ENCODE measurements at regions not wholly inside any gene's neighbourhood (a gene's known extent, or its start where the extent isn't known, plus 50 kb on each side); places are given as distances from the start of the nearest gene placed in this dataset.

DNA sequence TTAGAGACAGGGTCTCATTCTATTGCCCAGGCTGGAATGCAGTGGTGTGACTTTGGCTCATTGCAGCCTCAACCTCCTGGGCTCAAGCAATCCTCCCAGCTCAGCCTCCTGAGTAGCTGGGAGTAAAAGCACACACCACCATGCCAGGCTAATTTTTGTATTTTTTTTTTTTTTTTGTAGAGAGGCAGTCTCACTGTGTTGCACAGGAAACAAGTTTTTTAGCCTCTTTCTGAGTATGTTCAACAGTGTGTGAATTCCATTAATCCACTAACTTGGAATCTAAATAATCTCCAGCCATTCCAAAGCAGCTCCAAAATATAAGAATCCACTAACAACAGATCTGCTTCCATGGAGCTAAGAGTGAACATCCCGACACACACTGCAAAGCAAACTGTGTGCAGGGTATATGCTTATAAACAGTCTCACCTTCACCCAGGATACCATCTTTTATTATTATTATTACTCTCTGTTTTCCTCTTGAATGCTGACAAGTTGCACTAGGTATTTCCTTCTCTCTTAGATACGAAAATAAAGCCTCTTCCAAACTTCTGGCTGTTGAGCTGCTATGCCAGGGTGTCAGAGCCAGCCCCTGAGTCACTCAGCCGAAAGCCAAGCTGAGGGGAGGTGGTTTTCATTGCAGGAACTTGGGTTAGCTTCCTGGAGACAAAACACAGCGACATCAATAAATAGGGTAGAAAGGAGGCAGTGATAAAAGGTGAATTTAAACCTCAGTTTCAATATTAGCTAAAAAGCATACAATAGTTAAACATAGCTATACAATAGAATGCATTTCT is 264.9 kb downstream of the HIVEP2 start:
- no peak for DNase-seq (ENCODE audit: low spot score)

DNA sequence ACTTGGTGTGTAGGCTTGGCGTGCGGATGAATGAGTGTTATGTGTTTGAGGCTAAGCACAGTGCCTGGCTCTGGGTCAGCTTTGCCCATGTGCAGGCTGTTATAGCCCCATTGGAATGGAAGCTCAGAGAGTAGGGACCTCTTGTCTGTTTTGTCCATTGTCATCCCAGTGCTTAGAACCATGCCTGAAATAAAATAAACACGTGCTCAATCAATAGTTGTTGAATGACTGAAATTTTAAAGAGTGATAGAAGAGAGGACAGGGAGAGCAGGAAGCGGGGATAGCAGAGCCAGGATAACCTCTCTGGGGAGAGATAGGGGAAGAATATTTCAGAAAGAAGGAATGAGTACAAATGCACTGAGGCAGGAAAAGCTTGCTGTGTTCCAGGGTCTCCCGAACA is 263.9 kb downstream of the HIVEP2 start:
- no peak for DNase-seq (ENCODE audit: low spot score)

GRCh38 chr6:142682985-142683384 is 262.0 kb downstream of the HIVEP2 start:
- DNase-seq (ENCODE audit: low spot score) = no peak

GRCh38 chr6:142683714-142684141 is 261.2 kb downstream of the HIVEP2 start:
- DNase-seq (ENCODE audit: low spot score) = no peak

- DNase-seq (ENCODE audit: low spot score) = no peak
Observed at GRCh38 chr6:142684371-142684770, 260.6 kb downstream of the HIVEP2 start.

DNA sequence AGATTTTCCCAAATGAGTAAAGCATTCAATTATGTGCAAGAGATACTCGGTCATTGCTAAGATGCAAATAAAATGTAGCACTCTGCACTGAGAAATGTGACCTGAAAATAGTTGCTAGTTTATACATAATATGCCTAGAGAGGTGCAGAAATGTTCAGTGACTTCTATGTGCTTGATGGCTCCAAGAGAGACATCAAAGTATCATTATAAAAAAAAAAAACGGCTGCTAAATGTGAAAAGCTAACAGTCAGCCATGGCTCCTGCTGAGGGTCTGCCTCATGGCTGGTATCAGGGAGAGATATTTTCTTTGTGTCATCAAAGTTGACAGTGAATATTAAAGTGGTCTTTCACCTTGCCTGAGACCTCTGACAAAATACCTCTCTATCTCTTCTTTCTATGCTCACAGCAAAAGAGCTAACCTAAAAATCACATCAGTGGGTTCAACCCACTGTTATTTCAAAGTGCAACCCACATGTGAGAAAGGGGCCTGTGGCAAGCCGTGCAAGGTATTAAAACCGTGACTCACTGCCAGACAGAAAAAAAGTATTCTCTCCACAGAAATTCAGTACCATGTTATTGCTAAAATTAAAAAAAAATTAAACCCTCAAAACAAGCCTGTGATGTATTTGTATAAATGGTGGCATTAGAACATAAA is 259.0 kb downstream of the HIVEP2 start:
- DNase-seq (ENCODE audit: low spot score) = no peak

DNA sequence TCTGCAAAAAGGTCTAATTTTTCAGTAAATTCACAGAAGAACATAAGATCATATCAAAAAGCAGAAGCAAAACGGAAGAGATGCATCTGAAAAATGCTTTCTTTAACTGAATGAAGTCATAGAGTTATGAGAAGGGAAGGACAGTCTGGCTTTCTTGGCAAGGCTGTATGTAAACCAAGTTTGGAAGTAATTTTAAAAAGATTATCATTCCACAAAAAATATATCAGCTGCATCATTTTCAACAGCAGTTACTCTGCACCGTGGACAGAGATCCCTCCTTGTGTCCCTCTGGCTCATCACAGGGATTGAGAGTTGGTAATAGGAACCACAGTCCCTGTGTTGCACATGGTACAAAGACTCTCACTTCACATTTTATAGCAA is 258.5 kb downstream of the HIVEP2 start:
- no peak for DNase-seq (ENCODE audit: low spot score)

- DNase-seq (ENCODE audit: low spot score) = peak; percentile 69
Observed at GRCh38 chr6:142692942-142693341, 252.0 kb downstream of the HIVEP2 start.

DNA sequence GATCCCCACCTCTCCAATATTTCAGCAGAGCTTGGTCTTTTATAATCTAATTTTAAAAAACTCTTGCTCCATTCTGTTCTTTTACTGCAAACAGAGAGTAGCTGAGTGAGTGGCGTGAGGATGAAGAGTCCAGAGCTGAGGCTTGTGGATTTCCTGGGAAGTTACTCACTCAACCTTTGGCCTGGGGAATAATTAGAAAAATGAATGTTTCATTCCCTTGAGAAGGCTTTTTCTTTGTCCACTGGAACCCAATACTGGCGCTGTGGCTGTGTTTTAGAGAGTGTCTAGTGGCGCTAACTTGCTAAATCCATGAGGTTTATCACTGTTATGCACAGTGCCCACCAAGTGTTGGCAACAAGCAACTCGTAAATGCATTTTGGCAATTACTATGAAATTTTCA is 251.5 kb downstream of the HIVEP2 start:
- DNase-seq (ENCODE audit: low spot score) = no peak

DNA sequence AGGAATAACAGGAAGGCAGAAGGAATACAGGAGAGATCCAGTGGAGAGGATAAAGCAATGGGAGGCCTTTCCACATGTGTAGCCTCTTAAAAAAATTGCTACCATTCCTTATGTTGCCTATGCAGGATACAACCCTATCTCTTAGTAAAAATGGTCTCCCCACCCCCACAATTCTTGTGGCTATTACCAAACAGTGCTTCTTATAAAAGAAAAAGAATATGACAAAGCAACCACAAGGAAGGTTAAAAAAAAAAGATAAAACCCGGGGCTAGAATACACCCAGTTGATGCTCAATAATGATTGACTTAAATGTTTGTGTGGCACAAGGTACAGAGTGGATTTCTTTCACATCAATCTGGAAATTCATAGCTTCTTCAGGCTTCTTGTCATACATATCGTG is 250.9 kb downstream of the HIVEP2 start:
- DNase-seq (ENCODE audit: low spot score) = no peak

GRCh38 chr6:142695016-142695415 is 250.0 kb downstream of the HIVEP2 start:
- no peak for DNase-seq (ENCODE audit: low spot score)

GRCh38 chr6:142696123-142697000 is 248.6 kb downstream of the HIVEP2 start:
- DNase-seq (ENCODE audit: low spot score) = peak; percentile 12

DNA sequence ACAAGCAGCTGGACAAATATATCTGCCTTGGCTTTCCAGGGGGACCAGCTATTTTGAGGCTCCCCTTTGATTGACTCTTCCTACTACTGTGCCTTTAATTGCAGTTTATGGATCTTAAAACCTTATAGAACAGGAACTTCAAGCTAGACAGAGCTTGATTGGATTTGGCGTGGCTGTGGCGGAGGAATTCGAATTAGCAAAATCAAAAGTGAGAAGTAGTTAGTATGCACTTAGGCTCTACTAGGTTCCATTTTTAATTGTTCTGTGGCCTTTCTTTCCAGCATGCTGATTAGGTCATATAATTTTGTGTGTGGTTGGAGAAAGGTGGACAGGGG is 248.0 kb downstream of the HIVEP2 start:
- DNase-seq (ENCODE audit: low spot score) = no peak

DNA sequence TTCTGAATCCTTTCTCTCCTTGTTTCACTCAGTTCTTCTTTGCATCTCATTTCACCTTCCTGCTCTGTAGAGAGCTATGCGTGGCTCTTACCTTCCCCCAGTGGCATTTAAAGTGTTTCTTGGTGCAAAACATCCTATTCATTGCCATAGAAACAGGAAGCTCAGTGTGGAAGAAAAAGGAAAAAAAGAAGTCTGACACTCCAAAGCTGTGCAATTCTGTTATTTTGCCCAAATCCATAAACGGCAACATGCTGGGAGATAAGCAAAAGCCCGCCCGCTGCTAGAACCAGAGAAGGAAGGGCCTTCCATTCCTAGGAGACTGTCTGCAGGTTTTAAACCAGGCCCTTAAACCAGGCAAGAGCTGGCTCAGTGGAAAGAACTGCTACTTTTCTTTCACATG is 247.1 kb downstream of the HIVEP2 start:
- DNase-seq (ENCODE audit: low spot score) = no peak

- no peak for DNase-seq (ENCODE audit: low spot score)
Observed at GRCh38 chr6:142698751-142699150, 246.2 kb downstream of the HIVEP2 start.

- no peak for DNase-seq (ENCODE audit: low spot score)
Observed at GRCh38 chr6:142699391-142699790, 245.6 kb downstream of the HIVEP2 start.

- no peak for DNase-seq (ENCODE audit: low spot score)
Observed at GRCh38 chr6:142700032-142700431, 244.9 kb downstream of the HIVEP2 start.

GRCh38 chr6:142700671-142701312 is 244.2 kb downstream of the HIVEP2 start:
- DNase-seq (ENCODE audit: low spot score) = no peak
